ENCODE measurements at regions not wholly inside any gene's neighbourhood (a gene's known extent, or its start where the extent isn't known, plus 50 kb on each side); places are given as distances from the start of the nearest gene placed in this dataset.
A peak's percentile ranks its signal among the peaks of the same experiment; 100 is the strongest.
"Not testable (repeated sequence)": the region's sequence is repeated elsewhere in the genome, so short reads cannot be mapped to it uniquely, and the experiment has no call there.

DNA sequence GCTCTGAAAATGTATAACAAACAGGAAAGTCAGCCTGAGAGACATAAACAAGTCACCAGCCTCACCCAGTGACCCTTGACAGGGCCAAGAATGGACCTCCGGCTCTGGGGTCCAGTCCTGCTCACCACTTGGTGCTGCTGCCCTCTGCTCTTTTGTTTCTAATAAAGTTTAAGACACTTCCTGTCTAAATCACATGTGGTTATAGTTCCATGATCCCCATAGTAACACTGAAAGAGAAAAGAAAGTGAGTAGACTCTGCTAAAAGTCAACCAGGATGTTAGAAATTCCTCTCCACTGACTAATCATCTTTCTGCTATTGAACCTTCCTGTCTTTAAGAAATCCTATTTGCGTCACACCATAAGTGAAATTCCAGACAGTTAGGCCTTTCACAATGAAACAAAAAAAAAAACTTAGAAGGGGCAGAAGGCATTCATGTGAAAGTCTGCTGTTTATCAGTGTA is 179.2 kb upstream of the BET1 start:
- peak overlapping the region; percentile 34 for H3K4me3 ChIP-seq
- H3K9ac ChIP-seq (ENCODE audit: insufficient read length): peak overlapping the region; percentile 60
- H3K27ac ChIP-seq: peak overlapping the region; percentile 91
- TF ChIP-seq POLR2AphosphoS5 (IDR thresholded peaks at IDR 0.05; ENCODE audit: borderline replicate concordance, low read depth, low read length) (no peak), EZH2 (IDR thresholded peaks at IDR 0.05) (no peak), FOXP2 (optimal IDR thresholded peaks at IDR 0.05; ENCODE audit: control extremely low read depth, extremely low read length, insufficient read depth) (no peak)
- H3K36me3 ChIP-seq (ENCODE audit: insufficient read depth, low read length): no peaks in the 10 kb centered on the region
- H3K9me3 ChIP-seq (ENCODE audit: low read depth, low read length): no peaks in the 10 kb centered on the region
- DNase-seq (ENCODE audit: low read depth, low spot score): peak; percentile 78

DNA sequence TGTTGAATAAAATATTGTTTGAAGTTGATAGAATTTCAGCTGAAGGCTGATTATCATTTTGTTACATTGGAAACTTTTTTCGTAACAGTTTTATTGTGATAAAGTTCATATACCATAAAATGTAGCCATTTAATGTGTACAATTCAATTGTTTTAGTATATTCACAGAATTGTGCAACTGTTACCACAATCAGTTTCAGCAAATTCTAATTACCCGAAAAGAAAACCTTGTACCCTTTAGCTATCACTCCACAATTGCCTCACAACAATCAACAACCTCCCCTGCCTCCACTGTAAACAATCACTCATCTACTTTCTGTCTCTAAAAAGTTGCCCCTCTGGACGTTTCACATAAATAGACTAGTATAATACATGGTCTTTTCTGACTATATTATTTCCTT is 179.7 kb upstream of the BET1 start:
- H3K9ac ChIP-seq (ENCODE audit: insufficient read length): peak overlapping the region; percentile 60

DNA sequence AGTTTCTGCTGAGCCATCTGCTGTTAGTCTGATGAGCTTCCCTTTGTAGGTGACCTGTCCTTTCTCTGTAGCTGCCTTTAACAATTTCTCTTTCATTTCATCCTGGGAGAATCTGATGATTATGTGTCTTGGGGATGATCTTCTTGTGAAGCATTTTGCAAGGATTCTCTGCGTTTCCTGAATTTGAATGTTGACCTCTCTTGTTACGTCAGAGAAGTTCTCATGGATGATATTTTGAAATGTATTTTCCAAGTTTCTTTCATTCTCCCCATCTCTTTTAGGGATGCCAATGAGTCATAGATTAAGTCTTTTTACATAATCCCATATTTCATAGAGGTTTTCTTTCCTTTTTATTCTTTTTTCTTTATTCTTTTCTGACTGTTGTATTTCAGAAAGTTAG is 184.2 kb upstream of the BET1 start:
- no peak for DNase-seq (ENCODE audit: low read depth, low spot score)
- Histone ChIP-seq H3K4me3 (no peak overlapping the region), H3K27ac (no peak overlapping the region), H3K9ac (ENCODE audit: insufficient read length) (no peak overlapping the region), H3K9me3 (ENCODE audit: low read depth, low read length) (peaks cover 5% of the 10 kb centered on the region; the same call in 1 of the 2 replicates), H3K36me3 (ENCODE audit: insufficient read depth, low read length) (no peaks in the 10 kb centered on the region)
- no peak for TF ChIP-seq FOXP2 (optimal IDR thresholded peaks at IDR 0.05; ENCODE audit: control extremely low read depth, extremely low read length, insufficient read depth)
- no peak for TF ChIP-seq POLR2AphosphoS5 (IDR thresholded peaks at IDR 0.05; ENCODE audit: borderline replicate concordance, low read depth, low read length)
- no peak for TF ChIP-seq EZH2 (IDR thresholded peaks at IDR 0.05)

More for the DNA sequence above, 179.7 kb upstream of the BET1 start:
- Histone ChIP-seq H3K4me3 (peak overlapping the region; percentile 34), H3K27ac (peak overlapping the region; percentile 91), H3K9me3 (ENCODE audit: low read depth, low read length) (no peaks in the 10 kb centered on the region), H3K36me3 (ENCODE audit: insufficient read depth, low read length) (no peaks in the 10 kb centered on the region)
- DNase-seq (ENCODE audit: low read depth, low spot score): no peak
- no peak for TF ChIP-seq FOXP2 (optimal IDR thresholded peaks at IDR 0.05; ENCODE audit: control extremely low read depth, extremely low read length, insufficient read depth)
- no peak for TF ChIP-seq POLR2AphosphoS5 (IDR thresholded peaks at IDR 0.05; ENCODE audit: borderline replicate concordance, low read depth, low read length)
- TF ChIP-seq EZH2 (IDR thresholded peaks at IDR 0.05): no peak

DNA sequence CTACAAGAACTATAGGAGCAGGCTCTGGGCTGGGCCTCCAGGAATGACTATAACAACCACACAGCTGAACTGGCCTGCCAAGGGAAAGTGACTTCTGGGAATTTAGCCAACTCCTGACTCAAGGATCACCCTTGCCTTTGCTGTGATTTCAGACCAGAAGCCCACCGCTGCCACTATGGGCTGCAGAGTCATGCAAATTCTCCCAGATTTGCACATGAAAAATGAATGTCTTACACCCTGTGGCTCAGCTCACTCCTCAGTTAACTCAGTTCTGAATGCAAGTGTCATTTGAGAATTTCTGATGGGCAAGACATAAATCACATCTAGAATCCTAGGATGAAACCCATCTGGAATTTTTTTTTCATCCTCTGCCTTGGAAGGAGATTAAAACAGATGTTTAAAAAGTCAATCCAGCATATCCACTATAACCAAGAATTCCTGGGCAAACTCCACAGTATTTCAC is 186.5 kb upstream of the BET1 start:
- TF ChIP-seq POLR2AphosphoS5 (IDR thresholded peaks at IDR 0.05; ENCODE audit: borderline replicate concordance, low read depth, low read length) (no peak), EZH2 (IDR thresholded peaks at IDR 0.05) (no peak), FOXP2 (optimal IDR thresholded peaks at IDR 0.05; ENCODE audit: control extremely low read depth, extremely low read length, insufficient read depth) (no peak)
- no peaks in the 10 kb centered on the region for H3K36me3 ChIP-seq (ENCODE audit: insufficient read depth, low read length)
- H3K9me3 ChIP-seq (ENCODE audit: low read depth, low read length): peaks cover 5% of the 10 kb centered on the region; the same call in 1 of the 2 replicates
- no peak overlapping the region for H3K9ac ChIP-seq (ENCODE audit: insufficient read length)
- H3K4me3 ChIP-seq: no peak overlapping the region
- no peak for DNase-seq (ENCODE audit: low read depth, low spot score)
- H3K27ac ChIP-seq: peak overlapping the region; percentile 51; the same call in 1 of the 2 replicates

DNA sequence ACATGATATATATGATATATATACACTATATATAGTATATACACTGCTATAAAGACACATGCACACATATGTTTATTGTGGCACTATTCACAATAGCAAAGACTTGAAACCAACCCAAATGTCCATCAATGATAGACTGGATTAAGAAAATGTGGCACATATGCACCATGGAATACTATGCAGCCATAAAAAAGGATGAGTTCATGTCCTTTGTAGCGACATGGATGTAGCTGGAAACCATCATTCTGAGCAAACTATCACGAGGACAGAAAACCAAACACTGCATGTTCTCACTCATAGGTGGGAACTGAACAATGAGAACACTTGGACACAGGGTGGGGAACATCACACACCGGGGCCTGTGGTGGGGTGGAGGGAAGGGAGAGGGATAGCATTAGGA is 190.3 kb upstream of the BET1 start:
- not testable (repeated sequence) for DNase-seq (ENCODE audit: low read depth, low spot score); H3K9me3 ChIP-seq (ENCODE audit: low read depth, low read length); H3K9ac ChIP-seq (ENCODE audit: insufficient read length); H3K27ac ChIP-seq; H3K36me3 ChIP-seq (ENCODE audit: insufficient read depth, low read length); H3K4me3 ChIP-seq

DNA sequence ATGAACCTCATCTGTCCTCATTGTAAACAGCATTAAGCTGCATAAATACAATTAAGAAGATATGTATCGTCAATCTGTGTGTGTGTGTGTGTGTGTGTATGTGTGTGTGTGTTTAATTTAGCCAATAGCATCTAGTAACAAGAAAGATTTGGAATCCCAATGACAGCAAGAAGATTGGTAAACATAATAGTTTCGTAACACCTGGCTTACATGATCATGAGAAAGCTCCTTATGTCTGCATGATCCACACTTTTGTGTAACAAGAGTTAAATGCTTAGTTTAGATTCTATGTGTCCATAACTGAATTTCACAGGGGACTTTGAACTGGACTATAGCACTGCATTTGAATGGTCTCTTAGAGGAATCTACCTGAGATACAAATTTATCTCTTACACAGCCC is 191.0 kb upstream of the BET1 start:
- DNase-seq (ENCODE audit: low read depth, low spot score): no peak
- H3K27ac ChIP-seq: no peak overlapping the region
- no peaks in the 10 kb centered on the region for H3K36me3 ChIP-seq (ENCODE audit: insufficient read depth, low read length)
- no peak overlapping the region for H3K9ac ChIP-seq (ENCODE audit: insufficient read length)
- TF ChIP-seq EZH2 (IDR thresholded peaks at IDR 0.05): no peak
- no peak for TF ChIP-seq FOXP2 (optimal IDR thresholded peaks at IDR 0.05; ENCODE audit: control extremely low read depth, extremely low read length, insufficient read depth)
- no peak for TF ChIP-seq POLR2AphosphoS5 (IDR thresholded peaks at IDR 0.05; ENCODE audit: borderline replicate concordance, low read depth, low read length)
- H3K4me3 ChIP-seq: no peak overlapping the region
- peaks cover 1% of the 10 kb centered on the region; the same call in 1 of the 2 replicates for H3K9me3 ChIP-seq (ENCODE audit: low read depth, low read length)

DNA sequence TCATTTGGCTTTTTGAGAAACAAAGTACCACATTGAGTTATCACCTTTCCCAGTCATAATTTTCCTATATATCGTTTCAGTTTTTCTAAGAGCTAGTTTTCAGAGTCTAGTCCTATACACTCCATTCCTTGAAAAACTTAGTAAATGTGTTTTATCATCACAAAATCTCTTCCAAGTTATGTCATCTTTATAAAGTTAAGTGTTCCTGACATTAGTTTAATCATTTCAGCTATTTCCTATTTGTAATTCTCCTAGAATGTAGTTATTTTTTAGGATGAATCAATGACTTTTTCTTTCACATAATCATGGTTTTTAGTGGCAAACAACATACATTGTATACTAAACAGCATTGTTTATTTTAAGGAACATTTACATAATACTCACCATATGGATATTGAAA is 191.7 kb upstream of the BET1 start:
- DNase-seq (ENCODE audit: low read depth, low spot score): no peak
- H3K36me3 ChIP-seq (ENCODE audit: insufficient read depth, low read length): no peaks in the 10 kb centered on the region
- no peaks in the 10 kb centered on the region for H3K9me3 ChIP-seq (ENCODE audit: low read depth, low read length)
- H3K27ac ChIP-seq: no peak overlapping the region
- no peak for TF ChIP-seq EZH2 (IDR thresholded peaks at IDR 0.05)
- no peak for TF ChIP-seq POLR2AphosphoS5 (IDR thresholded peaks at IDR 0.05; ENCODE audit: borderline replicate concordance, low read depth, low read length)
- H3K9ac ChIP-seq (ENCODE audit: insufficient read length): no peak overlapping the region
- H3K4me3 ChIP-seq: no peak overlapping the region

DNA sequence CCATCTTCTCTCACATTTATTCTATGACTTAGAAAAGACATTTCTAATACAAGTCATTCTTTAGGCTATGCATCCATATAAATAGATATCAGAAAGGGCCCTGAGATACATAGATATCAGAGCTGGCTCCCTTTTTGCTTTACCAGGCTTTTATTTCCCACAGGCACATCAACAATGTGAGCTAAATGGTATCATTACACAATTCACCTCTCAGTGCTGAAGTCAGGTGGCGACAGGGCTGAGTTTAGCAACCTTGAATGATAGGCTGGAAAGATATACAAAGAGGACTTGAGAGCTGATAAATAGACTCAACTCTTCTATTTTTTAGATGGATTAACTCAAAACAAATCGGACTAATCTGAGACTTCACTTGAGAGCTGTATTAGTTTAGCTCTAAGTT is 189.2 kb upstream of the COL1A2 start:
- TF ChIP-seq EZH2 (IDR thresholded peaks at IDR 0.05): no peak
- TF ChIP-seq FOXP2 (optimal IDR thresholded peaks at IDR 0.05; ENCODE audit: control extremely low read depth, extremely low read length, insufficient read depth): no peak
- no peak for TF ChIP-seq POLR2AphosphoS5 (IDR thresholded peaks at IDR 0.05; ENCODE audit: borderline replicate concordance, low read depth, low read length)
- H3K27ac ChIP-seq: no peak overlapping the region
- no peaks in the 10 kb centered on the region for H3K36me3 ChIP-seq (ENCODE audit: insufficient read depth, low read length)
- DNase-seq (ENCODE audit: low read depth, low spot score): no peak
- no peak overlapping the region for H3K9ac ChIP-seq (ENCODE audit: insufficient read length)
- H3K4me3 ChIP-seq: no peak overlapping the region
- H3K9me3 ChIP-seq (ENCODE audit: low read depth, low read length): no peaks in the 10 kb centered on the region

DNA sequence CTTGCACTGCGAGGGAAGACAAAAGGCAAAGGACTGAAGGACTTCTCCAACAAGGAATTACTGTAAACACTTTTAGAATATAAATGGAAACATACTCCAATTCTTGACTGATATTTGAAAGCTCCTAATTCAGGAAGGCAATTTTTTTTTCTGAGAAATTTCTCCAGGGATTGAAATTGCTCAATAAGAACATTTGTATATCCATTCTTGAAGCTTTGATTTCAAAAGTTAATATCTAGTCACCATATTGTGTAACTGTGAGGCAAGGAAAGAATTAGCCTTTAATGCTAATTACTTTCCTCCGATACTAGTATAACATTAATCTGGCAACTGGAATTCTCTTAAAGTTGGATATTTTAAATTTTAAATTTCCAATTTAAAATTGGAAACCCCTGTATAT is 188.4 kb upstream of the COL1A2 start:
- H3K9me3 ChIP-seq (ENCODE audit: low read depth, low read length): no peaks in the 10 kb centered on the region
- no peak overlapping the region for H3K9ac ChIP-seq (ENCODE audit: insufficient read length)
- H3K36me3 ChIP-seq (ENCODE audit: insufficient read depth, low read length): no peaks in the 10 kb centered on the region
- DNase-seq (ENCODE audit: low read depth, low spot score): no peak
- no peak overlapping the region; the same call in 1 of the 2 replicates for H3K27ac ChIP-seq
- H3K4me3 ChIP-seq: no peak overlapping the region
- TF ChIP-seq POLR2AphosphoS5 (IDR thresholded peaks at IDR 0.05; ENCODE audit: borderline replicate concordance, low read depth, low read length) (no peak), FOXP2 (optimal IDR thresholded peaks at IDR 0.05; ENCODE audit: control extremely low read depth, extremely low read length, insufficient read depth) (no peak), EZH2 (IDR thresholded peaks at IDR 0.05) (no peak)

All from SK-N-MC (cell line).